IPS DF 19.7 (cell line): ENCODE measurements at regions not wholly inside any gene's neighbourhood (a gene's known extent, or its start where the extent isn't known, plus 50 kb on each side); places are given as distances from the start of the nearest gene placed in this dataset.
"Not testable (repeated sequence)": the region's sequence is repeated elsewhere in the genome, so short reads cannot be mapped to it uniquely, and the experiment has no call there.

Experiments used
- DNase-seq: peaks from one replicate; pipeline ENCODE4 v3.0.0-alpha.2; 2013; ENCODE audit warnings: low read depth, low spot score

DNA sequence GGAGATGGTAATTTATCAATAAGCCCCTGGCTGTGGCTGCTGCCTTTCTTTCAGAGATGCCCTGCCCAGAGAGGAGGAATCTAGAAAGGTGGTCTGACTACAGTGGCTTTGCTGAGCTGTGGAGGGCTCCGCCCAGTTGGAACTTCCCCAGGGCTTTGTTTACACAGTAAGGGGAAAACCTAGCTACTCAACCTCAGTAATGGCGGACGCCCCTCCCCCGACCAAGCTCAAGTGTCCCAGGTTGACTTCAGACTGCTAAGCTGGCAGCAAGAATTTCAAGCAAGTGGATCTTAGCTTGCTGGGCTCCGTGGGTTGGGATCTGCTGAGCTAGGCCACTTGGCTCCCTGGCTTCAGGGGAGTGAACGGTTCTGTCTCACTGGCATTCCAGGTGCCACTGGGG lies 865.4 kb upstream of the ACO1 start:
- DNase-seq, result no peak

- no peak for DNase-seq
Observed at GRCh38 chr9:31519424-31519823, 865.0 kb upstream of the ACO1 start.

- DNase-seq, result no peak
Observed at GRCh38 chr9:31519826-31520225, 864.6 kb upstream of the ACO1 start.

- no peak for DNase-seq
Observed at GRCh38 chr9:31520301-31521085, 864.0 kb upstream of the ACO1 start.

DNA sequence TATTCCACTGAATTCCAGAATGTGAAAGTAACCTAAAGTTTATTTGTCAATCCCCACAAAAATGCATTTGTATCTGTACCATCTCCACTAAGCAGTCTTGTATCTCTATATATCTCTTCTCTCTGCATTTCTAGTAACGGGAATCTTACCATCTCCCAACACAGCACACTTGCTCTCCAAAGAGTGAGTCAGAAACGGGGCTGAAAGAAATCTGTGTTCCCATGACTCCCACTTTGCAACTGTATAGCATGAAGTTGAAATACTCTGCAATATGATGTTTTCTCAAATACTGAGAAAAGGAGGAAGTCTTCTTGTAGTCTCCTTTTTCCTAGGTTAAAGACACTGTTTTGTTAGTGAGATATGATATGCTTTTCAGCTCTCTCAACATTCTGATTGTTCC lies 848.8 kb upstream of the ACO1 start:
- no peak for DNase-seq

DNA sequence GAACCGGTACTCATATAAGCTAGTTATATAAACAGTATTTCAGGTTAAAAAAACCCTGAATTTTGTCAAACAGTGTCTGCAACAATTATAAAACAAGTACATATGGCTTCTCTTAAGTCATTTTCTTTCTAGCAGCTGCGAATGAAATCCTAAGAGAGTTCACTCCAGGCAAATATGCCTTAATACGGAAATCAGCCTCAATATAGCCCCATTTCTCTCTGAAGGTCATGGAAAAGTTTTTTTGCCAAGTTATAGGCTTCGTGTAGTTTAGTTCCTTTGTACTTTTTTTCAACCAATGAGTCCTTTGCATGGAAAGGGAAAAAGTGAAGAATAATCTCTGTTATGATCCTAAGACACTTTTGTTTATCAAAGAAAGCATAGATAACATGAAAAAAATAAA lies 848.0 kb upstream of the ACO1 start:
- DNase-seq, result no peak

DNA sequence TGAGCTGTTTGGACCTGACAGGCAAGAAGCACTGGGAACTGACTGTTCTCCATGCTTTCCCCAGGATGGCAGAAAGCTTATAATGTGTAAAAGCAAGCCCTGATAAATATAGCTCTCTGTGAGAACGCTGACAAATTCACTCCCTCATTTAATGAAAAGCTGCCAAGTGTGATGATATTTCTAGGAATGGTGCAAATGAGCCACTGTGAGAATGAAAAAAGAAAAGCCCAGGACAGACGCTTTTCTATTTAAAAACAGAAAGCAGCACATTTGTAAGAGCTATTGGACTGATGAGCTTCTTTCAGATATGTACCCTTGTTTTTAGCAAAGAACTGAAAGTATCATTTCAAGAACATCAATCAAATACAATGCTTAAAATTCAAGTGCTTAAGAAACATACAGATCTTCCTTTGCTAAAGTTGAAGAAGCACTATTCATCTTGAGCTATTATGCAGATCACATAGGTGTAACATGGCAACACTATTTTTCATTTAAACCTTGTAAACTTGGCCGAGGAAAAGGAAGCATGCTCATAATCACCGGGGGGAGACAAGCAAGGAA lies 842.6 kb upstream of the ACO1 start:
- no peak for DNase-seq

DNA sequence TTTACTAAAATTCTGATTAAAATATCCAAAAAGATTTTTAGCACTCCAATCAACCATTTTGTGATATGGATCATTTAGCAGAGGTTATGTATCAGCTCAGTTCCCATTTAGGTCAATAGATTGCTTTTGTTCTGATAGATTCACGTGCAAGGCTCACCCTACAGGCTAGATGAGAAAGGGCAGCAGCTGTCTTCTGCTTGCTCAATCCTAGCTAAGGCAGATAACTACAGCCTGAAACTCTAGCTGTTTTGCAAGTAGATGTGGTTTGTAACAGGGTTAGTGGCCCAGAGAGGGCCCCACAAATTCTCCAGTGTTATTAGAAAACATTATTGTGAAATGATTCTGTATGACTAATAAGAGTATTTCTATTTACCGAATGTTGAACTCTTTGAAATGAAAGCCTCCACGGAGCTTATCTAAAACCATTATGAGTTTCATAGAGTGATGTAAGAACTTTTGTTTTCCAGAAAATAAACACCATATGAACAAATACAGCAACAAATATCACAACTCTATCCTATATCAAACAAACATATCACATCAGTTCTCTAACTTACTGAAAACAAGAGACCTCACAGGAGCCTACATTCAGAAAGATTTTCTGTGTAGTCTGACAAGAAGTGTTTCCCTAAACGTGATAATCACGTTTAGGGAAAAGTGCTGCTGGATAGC lies 841.9 kb upstream of the ACO1 start:
- no peak for DNase-seq

DNA sequence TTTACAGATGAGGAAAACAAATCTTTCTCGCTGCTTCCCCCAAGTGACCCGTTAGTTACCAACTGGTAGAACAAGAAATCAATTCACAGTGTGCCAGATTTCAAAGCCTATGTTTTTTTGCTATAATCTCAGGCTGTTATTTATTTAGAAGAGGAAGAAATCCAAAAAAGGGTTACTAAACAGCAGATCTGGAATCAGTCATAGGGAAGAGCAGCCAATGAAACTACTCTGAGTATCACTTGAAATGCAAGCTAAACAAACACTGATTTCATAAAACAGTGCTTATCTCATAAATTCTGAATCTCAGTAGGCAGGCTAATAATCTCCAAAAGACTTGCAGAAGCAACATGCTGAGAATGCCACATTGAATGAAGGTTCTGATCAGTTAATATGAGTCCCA lies 829.5 kb upstream of the ACO1 start:
- DNase-seq, result no peak

- DNase-seq, result no peak
Observed at GRCh38 chr9:31556667-31557463, 827.6 kb upstream of the ACO1 start.

GRCh38 chr9:31572190-31572589 lies 812.3 kb upstream of the ACO1 start:
- DNase-seq, result not testable (repeated sequence)

DNA sequence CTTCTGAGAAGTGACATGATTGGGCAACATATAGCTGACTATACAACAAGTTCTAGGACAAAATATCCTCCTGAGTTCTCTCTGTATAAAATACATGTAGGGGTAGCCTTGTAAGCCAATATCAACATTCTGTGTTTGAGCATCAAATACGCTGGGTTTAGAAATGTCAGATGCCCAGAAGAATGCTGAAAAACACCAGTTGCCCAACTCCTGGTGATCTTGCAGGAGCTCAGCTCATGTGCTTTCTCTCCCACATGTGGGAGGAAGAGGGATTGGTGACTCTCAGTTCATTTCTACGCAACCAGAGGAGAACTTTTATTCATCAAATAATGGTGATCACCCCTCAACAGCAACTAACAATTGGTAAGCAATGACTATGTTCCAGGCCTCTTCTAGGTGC lies 810.9 kb upstream of the ACO1 start:
- DNase-seq, result no peak

- no peak for DNase-seq
Observed at GRCh38 chr9:31574006-31574765, 810.3 kb upstream of the ACO1 start.

DNA sequence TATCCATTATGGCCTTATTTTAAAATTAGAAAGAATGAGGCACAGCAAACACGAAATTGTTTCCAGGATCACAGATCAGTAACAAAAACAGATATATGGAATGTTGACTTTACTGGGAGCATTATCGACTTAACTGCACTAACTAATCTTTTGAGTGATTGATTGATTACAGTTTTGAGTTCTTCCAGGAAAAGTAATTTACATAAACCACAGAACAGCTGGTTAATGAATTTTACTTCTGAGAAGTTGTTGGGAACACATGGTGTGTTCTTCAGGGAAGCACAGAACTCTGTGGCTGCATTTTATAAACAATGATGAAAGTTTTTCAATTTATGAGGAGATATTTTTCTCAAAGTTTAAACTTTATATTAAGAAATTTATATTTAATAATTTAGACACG lies 802.4 kb upstream of the ACO1 start:
- DNase-seq, result no peak

- DNase-seq, result no peak
Observed at GRCh38 chr9:31582561-31582960, 801.9 kb upstream of the ACO1 start.

DNA sequence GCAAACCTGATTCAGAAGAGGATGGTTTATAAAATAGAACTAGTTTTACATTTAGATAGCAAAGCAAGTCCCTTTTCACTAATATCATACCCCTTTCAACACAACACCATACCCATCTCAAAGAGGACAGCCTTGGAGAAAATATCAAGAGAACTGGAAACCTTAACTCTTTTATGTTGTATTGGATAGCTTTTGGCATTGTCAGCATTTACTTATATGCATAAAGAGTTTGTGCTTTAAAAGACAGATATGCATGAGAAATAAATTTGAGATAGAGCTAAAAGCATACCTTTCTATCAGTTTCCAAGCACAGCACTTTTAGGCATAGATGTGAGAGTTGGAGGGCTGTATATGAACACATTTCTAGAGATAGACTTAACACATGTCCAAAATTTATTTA lies 799.3 kb upstream of the ACO1 start:
- DNase-seq, result no peak

DNA sequence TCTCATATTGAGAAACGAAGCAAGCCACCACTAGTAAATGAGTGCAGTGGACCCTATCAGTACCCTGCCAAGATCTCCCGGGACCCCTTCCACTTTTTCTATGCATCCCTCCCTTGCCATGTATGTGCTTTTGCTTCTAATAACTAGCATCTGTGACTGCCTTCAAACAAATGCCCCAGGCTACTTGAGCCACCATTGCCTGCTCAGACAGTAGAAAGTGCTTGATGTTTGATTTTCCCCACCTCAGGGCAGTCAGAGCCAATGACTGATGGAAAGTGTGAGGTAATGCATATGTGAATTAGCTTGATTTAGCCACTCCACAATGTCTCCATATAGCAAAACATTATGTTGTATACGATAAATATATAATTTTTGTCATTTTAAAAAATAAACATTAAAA lies 797.3 kb upstream of the ACO1 start:
- DNase-seq, result no peak

- no peak for DNase-seq
Observed at GRCh38 chr9:31588006-31588405, 796.4 kb upstream of the ACO1 start.

GRCh38 chr9:31588756-31589155 lies 795.7 kb upstream of the ACO1 start:
- DNase-seq, result no peak

GRCh38 chr9:31590091-31590490 lies 794.4 kb upstream of the ACO1 start:
- DNase-seq, result no peak

- DNase-seq, result not testable (repeated sequence)
Observed at GRCh38 chr9:31597086-31597485, 787.4 kb upstream of the ACO1 start.

GRCh38 chr9:31597977-31598376 lies 786.5 kb upstream of the ACO1 start:
- DNase-seq, result no peak
